SK-N-SH (cell line): ENCODE measurements at regions not wholly inside any gene's neighbourhood (a gene's known extent, or its start where the extent isn't known, plus 50 kb on each side); places are given as distances from the start of the nearest gene placed in this dataset.

Experiments
- CTCF ChIA-PET: fragments of 300-600, 350-600 bp; formaldehyde crosslinking; extraction: SDS; loops from one replicate; lab custom pipeline; 2021; lab: Yijun Ruan, JAX
- POLR2A ChIA-PET: fragments of 350-600 bp; sonication (Branson Sonifier 250); formaldehyde crosslinking; extraction: SDS; loops from one replicate; lab custom pipeline; 2020; ENCODE audit warnings: antibody characterized with exemption, inconsistent platforms; lab: Yijun Ruan, JAX
- DNase-seq: peaks from one replicate; pipeline ENCODE4 v3.0.0; 2012
- H2AFZ ChIP-seq: fragments of 200-600 bp; sonication (generic); 2 replicates; pipeline ENCODE4 v1.8.1; 2016; ENCODE audit warnings: antibody characterized with exemption, mild to moderate bottlenecking, low read depth
- H3F3A ChIP-seq: fragments of 200-600 bp; sonication (generic); replicated peaks from 2 replicates; pipeline ENCODE3; 2016; ENCODE audit warnings: antibody characterized with exemption, mild to moderate bottlenecking; ENCODE audit not compliant: insufficient read depth
- H3K27ac ChIP-seq, 2 experiments: fragments of 200-500 bp in 1 of 2; fragments of 200-600 bp in 1 of 2; sonication (Bioruptor generic) in 1 of 2; sonication (generic), shearing (Covaris generic) in 1 of 2; 2 replicates each; pipeline versions ENCODE4 v1.5.1 to v1.6.1; 2014 to 2016; ENCODE audit warnings: low read depth in 2 of 2, inconsistent platforms in 1 of 2, low read length in 1 of 2, mild to moderate bottlenecking in 1 of 2, mixed read lengths in 1 of 2
- H3K27me3 ChIP-seq: fragments of 200-600 bp; sonication (generic), shearing (Covaris generic); 2 replicates; pipeline ENCODE4 v1.6.1; 2016; ENCODE audit warnings: mixed run types; ENCODE audit not compliant: insufficient read depth
- H3K36me3 ChIP-seq, 2 experiments: fragments of 200-500 bp in 1 of 2; fragments of 200-600 bp in 1 of 2; sonication (Bioruptor generic) in 1 of 2; sonication (generic) in 1 of 2; replicated peaks in 1 of 2; 2 replicates each; pipeline versions ENCODE3 to v1.5.1; 2014 to 2016; ENCODE audit warnings: low read length in 1 of 2, mild to moderate bottlenecking in 1 of 2; ENCODE audit not compliant: insufficient read depth in 2 of 2, control insufficient read depth in 1 of 2
- H3K4me1 ChIP-seq, 2 experiments: fragments of 200-500 bp in 1 of 2; fragments of 200-600 bp in 1 of 2; sonication (Bioruptor generic) in 1 of 2; sonication (generic), shearing (Covaris generic) in 1 of 2; 2 replicates each; pipeline versions ENCODE4 v1.5.1 to v1.6.1; 2014 to 2016; ENCODE audit warnings: low read depth in 1 of 2, low read length in 1 of 2, mixed run types in 1 of 2; ENCODE audit not compliant: insufficient read depth in 2 of 2, control insufficient read depth in 1 of 2
- H3K4me2 ChIP-seq: fragments of 200-600 bp; sonication (generic), shearing (Covaris generic); 2 replicates; pipeline ENCODE4 v1.6.1; 2017; ENCODE audit warnings: mixed run types
- H3K4me3 ChIP-seq, 2 experiments: fragments of 200-500 bp in 1 of 2; fragments of 200-600 bp in 1 of 2; sonication (Bioruptor generic) in 1 of 2; sonication (generic), shearing (Covaris generic) in 1 of 2; 2 replicates each; pipeline versions ENCODE4 v1.5.1 to v1.8.1; 2014 to 2016; ENCODE audit warnings: low read depth in 2 of 2, inconsistent platforms in 1 of 2, low read length in 1 of 2, mild to moderate bottlenecking in 1 of 2, mixed read lengths in 1 of 2, moderate library complexity in 1 of 2
- H3K79me2 ChIP-seq: fragments of 200-600 bp; sonication (generic); 2 replicates; pipeline ENCODE4 v1.8.1; 2017; ENCODE audit warnings: mild to moderate bottlenecking; ENCODE audit not compliant: insufficient read depth
- H3K9ac ChIP-seq: fragments of 200-600 bp; sonication (generic); 2 replicates; pipeline ENCODE4 v1.6.1; 2017; ENCODE audit warnings: mixed run types
- H3K9me2 ChIP-seq: fragments of 200-600 bp; sonication (generic); 2 replicates; pipeline ENCODE4 v1.6.1; 2017; ENCODE audit warnings: mixed run types
- H3K9me3 ChIP-seq: fragments of 200-600 bp; sonication (generic); 2 replicates; pipeline ENCODE4 v1.6.1; 2017; ENCODE audit warnings: mixed run types, mild to moderate bottlenecking, moderate library complexity
- H4K20me1 ChIP-seq: fragments of 200-600 bp; sonication (generic); 2 replicates; pipeline ENCODE4 v1.6.1; 2017; ENCODE audit warnings: mild to moderate bottlenecking, mixed run types; ENCODE audit not compliant: insufficient read depth
- GABPA ChIP-seq: IDR thresholded peaks from 2 replicates; pipeline ENCODE4 v1.4.0; 2012; ENCODE audit warnings: low read depth, mild to moderate bottlenecking
- MEF2A ChIP-seq: IDR thresholded peaks from 2 replicates; pipeline ENCODE4 v1.4.0; 2012; ENCODE audit warnings: low read depth, borderline replicate concordance
- NFIC ChIP-seq: IDR thresholded peaks from 2 replicates; pipeline ENCODE4 v1.4.0; 2012; ENCODE audit warnings: borderline replicate concordance
- PBX3 ChIP-seq: IDR thresholded peaks from 2 replicates; pipeline ENCODE4; 2012
- POLR2AphosphoS5 ChIP-seq: IDR thresholded peaks from 2 replicates; pipeline ENCODE4 v1.6.1; 2012; ENCODE audit warnings: low read depth, low read length
- SMC3 ChIP-seq: IDR thresholded peaks from 2 replicates; pipeline ENCODE4 v1.6.1; 2012; ENCODE audit warnings: low read depth, low read length, improper control_type of control experiment
- TAF1 ChIP-seq: IDR thresholded peaks from 2 replicates; pipeline ENCODE4 v1.6.1; 2012; ENCODE audit warnings: low read depth, mild to moderate bottlenecking, low read length, moderate library complexity, borderline replicate concordance
- TCF12 ChIP-seq: IDR thresholded peaks from 2 replicates; pipeline ENCODE4 v1.4.0; 2012
- USF1 ChIP-seq: IDR thresholded peaks from 2 replicates; pipeline ENCODE4 v1.4.0; 2012; ENCODE audit warnings: low read depth, borderline replicate concordance
- WGBS: methylation state at CpG from one replicate; pipeline ENCODE4 v1.1.6; 2017; ENCODE audit warnings: low lambda C conversion rate; 5-methylcytosine and 5-hydroxymethylcytosine counted together
- TF ChIP-seq, protein P1 (sequence below): IDR thresholded peaks from 2 replicates; pipeline ENCODE4 v1.4.0; 2012; ENCODE audit warnings: low read depth, borderline replicate concordance

DNA sequence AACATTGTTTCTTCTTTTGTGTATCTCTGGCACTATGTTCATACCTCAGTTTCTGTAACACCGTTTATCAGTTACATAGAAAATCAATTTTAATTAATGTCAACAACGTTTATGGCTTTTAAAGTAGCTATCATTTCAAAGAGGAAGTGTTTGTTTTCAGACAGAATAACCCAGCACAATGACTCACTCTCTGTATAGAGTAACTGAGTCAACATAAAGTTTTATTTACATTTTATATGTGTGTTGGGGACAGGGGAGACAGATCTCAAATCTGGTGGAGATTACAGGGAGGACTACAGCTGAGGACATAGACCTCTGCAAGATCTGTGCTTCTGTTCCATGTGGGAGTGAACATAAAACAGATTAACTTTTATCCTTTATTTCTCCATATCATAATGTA lies 2590.1 kb downstream of the PCDH9 start:
- Histone ChIP-seq H3K27ac (no peak overlapping the region), H3K4me1 (no peaks in the 10 kb centered on the region), H3K4me3 (no peak overlapping the region), H4K20me1 (no peaks in the 10 kb centered on the region), H3F3A (no peaks in the 10 kb centered on the region), H3K36me3 (no peaks in the 10 kb centered on the region), H3K4me2 (no peak overlapping the region), H3K79me2 (no peaks in the 10 kb centered on the region), H3K27me3 (no peaks in the 10 kb centered on the region), H3K9me3 (no peaks in the 10 kb centered on the region), H2AFZ (0 out of 2 replicates have a peak overlapping the region, but pooled peaks have one; percentile 37), H3K9me2 (no peaks in the 10 kb centered on the region; the same call in 1 of the 2 replicates), H3K9ac (no peak overlapping the region)
- TF ChIP-seq TAF1 (no peak), TCF12 (no peak)
- DNase-seq, result no peak
- CTCF ChIA-PET, result interaction anchor here (1.0 kb wide), 1 partner anchor 45 kb away, joined by 3 read pairs; no protein-coding TSS in a partner anchor
- POLR2A ChIA-PET, result no interaction called here
- WGBS, result 52% methylated on average over 2 of the region's 2 CpGs

DNA sequence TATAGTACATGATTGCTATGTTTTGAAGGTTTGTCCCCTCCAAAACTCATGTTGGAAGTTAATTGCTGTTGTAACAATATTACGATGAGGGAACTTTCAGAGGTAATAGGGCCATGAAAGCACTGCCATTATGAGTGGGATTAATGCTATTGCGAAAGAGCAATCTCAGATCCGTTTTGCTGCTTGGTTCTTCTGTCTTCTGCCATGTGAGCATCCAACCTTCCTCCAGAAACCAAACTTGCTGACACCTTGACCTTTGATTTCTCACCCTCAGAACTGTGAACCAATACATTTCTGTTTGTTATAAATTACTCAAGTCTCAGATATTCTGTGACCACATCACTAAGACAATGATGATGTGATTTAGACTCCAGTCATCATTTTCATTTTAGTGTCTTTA lies 2590.9 kb downstream of the PCDH9 start:
- no peak overlapping the region for H3K4me2 ChIP-seq
- H3K4me3 ChIP-seq, result no peak overlapping the region
- no peak overlapping the region for H3K9ac ChIP-seq
- POLR2A ChIA-PET, result no interaction called here
- no peaks in the 10 kb centered on the region; the same call in 1 of the 2 replicates for H3K9me2 ChIP-seq
- H4K20me1 ChIP-seq, result no peaks in the 10 kb centered on the region
- no peak overlapping the region for H2AFZ ChIP-seq
- no peaks in the 10 kb centered on the region for H3K79me2 ChIP-seq
- H3K27me3 ChIP-seq, result no peaks in the 10 kb centered on the region
- H3F3A ChIP-seq, result no peaks in the 10 kb centered on the region
- no peaks in the 10 kb centered on the region for H3K4me1 ChIP-seq
- TF ChIP-seq GABPA, result no peak
- TF ChIP-seq POLR2AphosphoS5, result no peak
- no peak for TF ChIP-seq SMC3
- TF ChIP-seq TCF12, result no peak
- TF ChIP-seq, protein P1, sequence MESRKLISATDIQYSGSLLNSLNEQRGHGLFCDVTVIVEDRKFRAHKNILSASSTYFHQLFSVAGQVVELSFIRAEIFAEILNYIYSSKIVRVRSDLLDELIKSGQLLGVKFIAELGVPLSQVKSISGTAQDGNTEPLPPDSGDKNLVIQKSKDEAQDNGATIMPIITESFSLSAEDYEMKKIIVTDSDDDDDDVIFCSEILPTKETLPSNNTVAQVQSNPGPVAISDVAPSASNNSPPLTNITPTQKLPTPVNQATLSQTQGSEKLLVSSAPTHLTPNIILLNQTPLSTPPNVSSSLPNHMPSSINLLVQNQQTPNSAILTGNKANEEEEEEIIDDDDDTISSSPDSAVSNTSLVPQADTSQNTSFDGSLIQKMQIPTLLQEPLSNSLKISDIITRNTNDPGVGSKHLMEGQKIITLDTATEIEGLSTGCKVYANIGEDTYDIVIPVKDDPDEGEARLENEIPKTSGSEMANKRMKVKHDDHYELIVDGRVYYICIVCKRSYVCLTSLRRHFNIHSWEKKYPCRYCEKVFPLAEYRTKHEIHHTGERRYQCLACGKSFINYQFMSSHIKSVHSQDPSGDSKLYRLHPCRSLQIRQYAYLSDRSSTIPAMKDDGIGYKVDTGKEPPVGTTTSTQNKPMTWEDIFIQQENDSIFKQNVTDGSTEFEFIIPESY, result no peak
- no peak for TF ChIP-seq USF1
- no peak for TF ChIP-seq NFIC
- TF ChIP-seq TAF1, result no peak
- no peak for TF ChIP-seq PBX3
- no peak for TF ChIP-seq MEF2A
- CTCF ChIA-PET, result no interaction called here
- DNase-seq, result no peak
- H3K36me3 ChIP-seq, result no peaks in the 10 kb centered on the region
- no peak overlapping the region for H3K27ac ChIP-seq
- H3K9me3 ChIP-seq, result no peaks in the 10 kb centered on the region
- WGBS, result 93% methylated on average over 3 of the region's 3 CpGs
